GM10266 (cell line): ENCODE measurements at regions not wholly inside any gene's neighbourhood (a gene's known extent, or its start where the extent isn't known, plus 50 kb on each side); places are given as distances from the start of the nearest gene placed in this dataset.

Source experiments
- DNase-seq: peaks from one replicate; pipeline ENCODE4 v3.0.0; 2012; ENCODE audit errors: extremely low spot score
- CTCF ChIP-seq: IDR thresholded peaks from 2 replicates; pipeline ENCODE4 v1.5.1; 2012; ENCODE audit warnings: mild to moderate bottlenecking, low read depth; ENCODE audit not compliant: control insufficient read depth, insufficient read depth; ENCODE audit errors: missing control alignments

DNA sequence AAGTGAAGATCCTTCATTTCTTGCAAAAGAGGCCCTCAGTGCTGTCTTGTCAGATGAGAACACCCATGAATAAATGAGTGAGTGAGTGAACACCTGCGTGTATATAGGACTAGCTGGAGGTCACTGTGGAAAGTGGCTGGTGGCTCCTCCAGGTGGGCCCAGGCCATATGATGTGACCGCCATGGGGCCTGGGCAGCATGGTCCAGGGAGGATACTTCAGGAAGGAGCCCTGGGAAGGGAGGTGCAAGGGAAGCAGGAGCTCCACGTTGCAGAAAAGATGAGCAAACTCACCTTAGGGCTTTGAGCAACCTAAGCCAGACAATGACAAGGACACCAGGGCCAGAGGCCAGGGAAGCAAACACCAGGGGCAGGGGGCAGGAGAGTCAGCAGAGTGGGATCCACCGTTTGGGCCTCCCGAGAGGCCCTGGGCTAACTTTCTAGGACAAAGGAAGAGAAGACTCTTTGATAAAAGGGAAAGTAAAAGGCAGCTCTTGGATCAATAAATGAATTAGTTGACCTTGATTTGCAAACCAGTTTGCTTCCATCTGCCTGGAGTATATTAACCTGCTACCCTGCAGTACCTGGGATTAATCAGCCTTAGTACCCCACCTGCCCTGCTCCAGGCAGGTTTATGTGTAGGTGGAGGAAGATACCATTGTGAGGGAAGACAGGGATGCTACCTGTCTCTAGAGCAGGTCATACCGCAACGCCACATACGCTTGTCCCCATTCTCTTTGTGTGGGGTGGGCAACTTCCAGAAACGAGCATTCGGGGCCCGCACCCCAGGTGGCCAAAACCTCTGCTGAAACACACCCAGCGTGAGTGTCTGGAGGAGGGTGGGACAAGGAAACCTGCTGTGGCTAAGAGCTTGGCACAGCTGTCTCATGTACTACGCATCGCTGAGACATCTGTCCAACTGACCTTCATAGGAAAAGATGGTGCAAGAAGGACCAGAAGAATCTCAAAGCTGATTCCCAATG lies 51.4 kb upstream of the OLFM1 start:
- no peak for DNase-seq
- TF ChIP-seq CTCF = no peak

- DNase-seq = no peak
- no peak for TF ChIP-seq CTCF
Observed at GRCh38 chr9:135036861-135037465, 50.5 kb upstream of the OLFM1 start.

DNA sequence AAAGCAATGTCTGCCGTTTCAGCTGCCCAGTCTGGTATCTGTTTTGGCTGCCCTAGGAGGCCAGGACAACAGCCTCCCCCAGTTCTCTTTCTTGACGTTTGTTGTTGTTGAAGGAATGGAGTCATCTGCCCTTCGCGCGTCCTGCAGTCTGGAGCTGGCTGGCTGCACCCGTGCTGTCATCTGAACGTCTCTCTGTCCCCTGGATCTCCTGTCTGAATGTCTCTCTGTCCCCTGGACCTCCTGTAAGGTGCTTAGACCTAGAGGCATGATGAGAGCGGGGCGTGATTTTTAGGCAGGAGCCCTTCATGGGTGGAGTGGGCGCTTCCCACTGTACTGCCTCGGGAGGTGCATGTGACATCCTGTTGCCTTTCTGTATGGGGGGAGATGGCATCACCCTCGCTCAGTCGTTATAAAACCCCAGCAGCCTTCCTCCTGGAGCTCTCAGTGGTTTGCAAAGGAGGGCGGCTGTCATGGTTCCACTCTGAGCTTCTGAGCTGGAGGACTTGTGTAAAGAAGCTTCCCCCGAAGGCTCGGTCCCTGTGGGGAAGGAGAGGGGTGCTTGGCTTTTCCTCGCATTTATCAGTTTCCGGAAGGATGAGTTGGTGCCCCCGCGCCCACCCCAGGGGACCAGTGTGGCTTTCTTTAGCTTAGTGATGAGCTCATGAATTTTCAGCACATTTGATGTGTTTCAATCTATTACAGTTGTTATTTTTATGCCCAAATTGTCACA lies 49.8 kb upstream of the OLFM1 start:
- DNase-seq = no peak
- TF ChIP-seq CTCF = no peak
